ENCODE measurements at regions not wholly inside any gene's neighbourhood (a gene's known extent, or its start where the extent isn't known, plus 50 kb on each side); places are given as distances from the start of the nearest gene placed in this dataset.

DNA sequence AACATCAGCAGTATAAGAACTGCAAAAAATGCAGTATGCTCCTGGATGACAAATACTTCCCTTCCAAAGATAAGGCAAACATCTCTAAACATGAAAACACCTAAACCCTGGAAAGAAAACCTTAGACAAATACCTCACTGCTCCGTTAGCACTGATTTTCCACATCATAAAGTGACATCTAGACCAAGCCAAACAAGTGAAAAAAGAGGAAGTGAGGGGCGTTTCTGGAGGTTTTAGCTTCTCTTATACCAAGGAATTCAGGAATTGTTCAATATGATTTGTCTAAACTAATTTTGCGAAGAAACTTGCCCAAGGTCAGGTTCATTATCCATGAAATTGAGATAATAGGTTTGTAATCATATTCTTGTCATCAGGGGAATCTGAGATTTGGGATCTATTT, 279.7 kb downstream of the ADRA2A start:
- no peak for DNase-seq

DNA sequence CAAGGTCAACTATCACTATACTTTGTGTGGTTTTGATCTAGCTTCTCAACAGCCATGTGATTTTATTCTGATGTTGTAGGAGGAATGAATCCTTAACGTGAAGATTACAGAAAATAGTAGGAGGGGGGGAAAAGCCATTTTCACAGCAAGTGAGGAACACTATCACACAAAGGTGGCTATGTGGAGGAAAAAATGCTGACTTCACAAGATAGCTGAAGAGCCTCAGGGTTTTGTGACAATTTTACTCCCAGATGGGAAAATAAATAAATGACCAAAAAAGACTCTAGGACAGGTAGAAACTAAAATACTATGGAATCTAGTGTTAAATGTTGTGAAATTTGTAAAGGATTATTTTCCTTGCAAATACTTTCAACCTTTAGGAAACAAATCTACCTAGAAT, 281.0 kb downstream of the ADRA2A start:
- DNase-seq: no peak

DNA sequence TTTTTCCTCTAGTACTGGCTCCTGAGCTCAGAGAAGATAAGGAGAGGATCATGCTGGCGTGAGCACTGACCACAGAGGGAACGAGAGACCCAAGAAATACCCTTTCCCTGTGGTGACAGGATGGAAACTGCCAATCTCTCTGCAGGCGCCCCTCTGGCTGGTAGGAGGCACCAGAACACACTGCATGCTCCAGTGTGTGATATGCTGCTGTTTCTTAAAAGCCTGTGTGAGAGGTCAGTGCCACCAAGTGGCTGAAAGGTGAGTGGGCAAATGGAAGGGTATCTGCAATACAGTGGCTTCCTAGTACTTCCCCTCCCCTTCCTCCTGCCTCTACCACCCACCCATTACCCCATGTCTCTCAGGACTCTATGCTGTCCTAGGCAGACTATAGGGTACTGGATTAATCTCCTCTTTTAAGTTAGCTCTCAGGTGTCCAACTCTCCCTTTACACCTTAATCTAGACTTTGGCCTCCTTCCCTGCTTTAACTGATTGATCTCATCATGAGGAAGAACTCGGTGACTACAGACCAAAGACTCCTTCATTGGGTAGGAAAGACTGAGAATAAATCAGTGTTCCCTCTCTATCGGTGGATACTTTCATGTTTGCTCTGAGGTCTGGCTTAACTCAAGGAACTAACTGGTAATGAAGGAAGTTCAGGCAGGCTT, 283.6 kb downstream of the ADRA2A start:
- peak; percentile 89 for DNase-seq

GRCh38 chr10:111367531-111367930, 290.7 kb downstream of the ADRA2A start:
- DNase-seq: no peak

DNA sequence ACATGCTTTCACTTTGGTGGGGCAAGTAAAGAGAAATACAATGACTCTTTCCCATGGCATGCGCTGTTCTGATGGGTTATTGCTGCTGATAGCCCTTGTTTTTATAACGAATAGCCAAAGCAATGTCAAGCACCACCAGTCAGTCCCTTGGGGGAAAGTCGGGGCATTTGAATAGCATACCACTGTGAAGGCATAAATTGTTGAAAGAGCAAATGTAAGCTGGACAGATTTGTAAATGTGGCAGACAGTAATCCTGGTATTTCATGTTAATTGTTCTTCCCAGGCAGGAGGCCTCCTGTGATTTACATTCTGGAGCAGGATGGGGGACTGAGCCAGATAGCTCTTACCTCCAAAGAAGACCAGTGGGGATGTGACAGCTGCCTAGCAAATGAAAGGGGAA, 293.3 kb downstream of the ADRA2A start:
- DNase-seq: no peak

- DNase-seq: no peak
Measured at GRCh38 chr10:111373696-111374095, 296.9 kb downstream of the ADRA2A start.

GRCh38 chr10:111379534-111380187, 302.8 kb downstream of the ADRA2A start:
- DNase-seq: no peak

DNA sequence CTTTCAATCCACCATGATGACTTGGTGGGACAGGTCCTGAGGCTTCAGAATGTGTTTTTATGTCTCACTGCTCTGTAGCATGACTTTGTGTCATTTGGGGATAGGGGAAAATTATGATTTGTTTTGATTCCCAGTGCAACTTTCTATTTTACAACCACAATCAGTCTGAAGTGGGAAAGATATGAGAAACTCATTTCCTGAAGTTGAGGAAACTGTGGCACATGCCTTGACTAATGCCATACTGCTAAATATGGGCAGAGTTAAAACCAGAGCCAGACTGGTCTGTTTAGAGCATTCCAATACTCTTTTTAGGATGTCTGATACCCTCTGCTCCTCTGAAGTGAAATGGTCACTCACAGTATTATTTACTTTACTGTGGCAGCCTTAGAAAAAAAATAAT, 307.7 kb downstream of the ADRA2A start:
- no peak for DNase-seq

DNA sequence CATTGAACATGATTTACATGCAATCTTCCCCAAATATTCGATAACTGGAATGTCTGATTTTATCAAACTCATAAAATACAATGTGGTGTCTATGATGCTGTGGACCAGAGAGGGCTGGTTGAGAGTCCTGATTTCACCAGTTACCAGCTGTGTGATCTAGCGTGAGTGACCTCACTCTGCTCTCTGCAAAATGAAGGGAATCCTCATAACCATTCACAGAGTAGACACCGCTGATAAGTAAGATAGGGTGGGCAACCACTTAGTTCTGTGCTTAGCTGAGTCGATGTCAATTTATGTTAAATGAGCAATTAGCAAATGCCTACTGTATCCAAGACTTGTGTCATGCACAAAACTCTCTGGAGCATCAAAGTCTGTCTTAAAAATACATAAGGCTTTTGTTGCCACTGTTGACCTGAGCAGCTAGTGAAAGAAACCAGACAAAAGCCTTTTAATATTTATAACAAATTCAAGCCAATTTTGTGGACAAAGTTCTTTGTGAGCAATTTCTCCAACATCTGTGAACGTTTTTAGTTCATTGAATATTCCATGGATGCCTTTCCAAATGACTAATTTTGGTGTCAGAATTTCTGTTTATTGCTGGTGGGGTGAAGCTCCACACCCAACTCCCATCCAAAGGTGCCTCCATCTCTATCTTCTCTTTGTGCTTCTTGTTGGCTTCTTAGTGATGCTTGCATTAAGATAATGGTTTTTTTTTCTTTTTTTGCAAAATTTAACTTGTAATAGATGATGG, 314.2 kb downstream of the ADRA2A start:
- DNase-seq: no peak

DNA sequence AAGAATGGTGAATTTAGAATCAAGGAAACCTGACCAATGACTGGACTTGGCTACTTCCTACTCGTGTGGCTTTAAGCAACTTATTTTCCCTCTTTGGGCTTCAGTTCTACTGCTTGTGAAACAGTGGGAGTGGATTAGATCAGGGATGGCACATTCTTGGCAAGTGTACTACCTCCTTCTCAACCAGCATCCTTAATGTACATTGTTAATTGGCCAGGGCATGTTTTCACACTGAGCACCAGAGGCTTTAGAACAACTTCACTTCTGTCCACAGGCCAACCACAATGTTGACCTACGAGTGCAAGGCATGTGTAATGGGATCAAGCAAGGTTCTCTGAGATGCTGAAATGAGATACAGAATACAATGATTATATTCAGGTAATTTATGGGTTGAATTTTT, 315.3 kb downstream of the ADRA2A start:
- DNase-seq: no peak

DNA sequence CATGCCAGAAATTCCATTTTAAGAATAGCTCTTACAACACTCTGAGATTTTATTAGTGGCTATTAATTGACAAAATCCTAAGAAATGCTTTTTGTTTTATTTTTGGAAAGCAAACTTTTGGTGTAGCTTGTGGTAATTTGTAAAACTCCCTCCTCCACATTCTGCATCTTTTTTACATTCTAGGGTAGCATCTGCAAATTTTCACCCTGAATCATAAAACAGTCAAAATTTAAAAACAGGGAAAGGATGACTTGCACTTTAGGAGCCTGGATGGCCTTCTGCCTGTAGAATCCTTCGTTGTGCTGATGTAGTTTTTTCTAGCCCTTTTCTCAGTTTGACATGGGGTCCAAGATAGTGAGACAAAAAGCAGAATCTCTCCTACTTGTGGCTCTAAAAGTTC, 316.1 kb downstream of the ADRA2A start:
- DNase-seq: no peak

DNA sequence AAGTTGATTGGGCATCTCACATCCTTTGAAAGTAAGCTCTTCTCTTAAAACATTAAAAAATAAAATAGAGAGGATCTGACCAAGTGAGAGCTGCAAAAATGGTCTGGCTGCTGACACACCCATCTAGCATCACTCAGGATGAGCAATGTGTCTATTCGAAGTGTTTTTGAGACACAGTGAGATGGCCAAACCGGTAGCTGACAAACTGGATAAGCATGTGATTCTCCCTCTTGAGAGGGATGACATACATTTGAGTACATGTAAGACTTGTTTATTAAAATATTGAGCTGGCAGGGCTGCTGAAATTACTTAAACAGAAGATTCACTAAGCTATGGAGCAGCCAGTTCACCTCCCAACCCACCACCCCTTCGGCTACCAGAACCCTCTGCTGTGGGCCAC, 333.9 kb downstream of the ADRA2A start:
- no peak for DNase-seq

GRCh38 chr10:111425459-111425858, 348.6 kb downstream of the ADRA2A start:
- DNase-seq: no peak

DNA sequence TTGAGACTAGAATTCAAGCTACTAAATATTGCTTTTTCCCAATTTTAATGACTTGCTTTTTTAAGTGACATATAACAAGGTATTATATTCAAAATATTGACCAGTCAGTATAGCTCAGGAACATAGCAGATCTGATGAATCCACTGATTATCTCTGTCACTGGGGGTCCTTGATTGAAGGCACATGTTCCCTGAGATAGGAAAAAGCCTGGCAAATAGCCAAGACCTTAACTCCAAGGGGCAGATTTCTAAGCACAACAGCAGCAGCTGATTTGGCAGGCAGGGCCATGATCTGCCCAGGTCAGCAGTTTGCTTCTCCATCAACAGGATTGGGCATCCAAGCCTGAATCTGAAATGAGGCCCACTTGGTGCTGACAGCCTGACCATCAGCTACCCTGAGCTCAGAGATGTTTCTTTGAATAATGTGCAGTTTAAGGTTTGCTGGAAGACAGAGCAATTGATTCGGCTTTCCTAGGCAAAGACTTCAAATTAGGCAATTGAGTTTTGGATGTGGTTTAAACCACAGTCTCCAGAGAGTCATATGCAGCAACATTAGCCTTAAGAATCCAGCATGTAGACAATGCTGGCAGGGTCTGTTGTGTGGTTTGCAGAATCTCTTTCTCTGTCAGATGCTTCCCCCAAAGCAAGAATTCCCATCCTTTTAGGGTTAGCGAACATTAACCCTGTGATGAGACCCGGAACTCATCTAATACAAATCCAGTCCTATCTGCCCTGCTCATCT, 352.6 kb downstream of the ADRA2A start:
- DNase-seq: no peak

DNA sequence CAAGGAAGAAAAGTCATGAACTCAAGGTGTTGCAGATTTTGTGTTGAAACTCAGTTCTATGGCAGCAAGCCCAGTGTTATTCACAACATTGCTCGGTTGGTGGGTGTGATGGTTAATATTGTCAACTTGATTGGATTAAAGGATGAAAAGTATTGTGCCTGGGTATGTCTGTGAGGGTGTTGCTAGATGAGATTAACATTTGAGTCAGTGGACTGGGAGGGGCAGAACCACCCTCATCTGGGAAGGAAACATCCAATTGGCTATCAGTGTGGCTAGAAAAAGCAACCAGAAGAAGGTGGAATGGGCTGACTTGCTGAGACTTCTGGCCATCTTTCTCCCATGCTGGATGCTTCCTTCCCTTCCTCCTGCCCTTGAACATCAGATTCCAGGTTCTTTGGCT, 353.2 kb downstream of the ADRA2A start:
- DNase-seq: no peak

GRCh38 chr10:111432588-111432987, 355.8 kb downstream of the ADRA2A start:
- DNase-seq: no peak

DNA sequence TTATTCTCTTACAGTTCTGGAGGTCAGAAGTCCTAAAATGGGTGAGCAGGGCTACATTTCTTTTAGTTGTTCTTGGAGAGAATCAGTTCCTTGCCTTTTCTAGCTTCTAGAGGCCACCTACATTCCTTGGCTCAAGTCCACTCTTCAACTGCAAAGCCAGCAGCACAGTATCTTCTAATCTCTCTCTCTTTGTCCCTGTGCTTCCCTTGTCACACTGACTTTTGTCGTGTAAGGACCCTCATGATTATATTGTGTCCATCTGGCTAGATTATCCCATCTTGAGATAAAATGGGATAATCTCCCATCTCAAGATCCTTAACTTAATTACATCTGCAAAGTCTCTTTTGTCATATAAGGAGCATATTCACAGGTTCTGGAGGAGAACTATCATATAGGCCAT, 359.0 kb downstream of the ADRA2A start:
- no peak for DNase-seq

DNA sequence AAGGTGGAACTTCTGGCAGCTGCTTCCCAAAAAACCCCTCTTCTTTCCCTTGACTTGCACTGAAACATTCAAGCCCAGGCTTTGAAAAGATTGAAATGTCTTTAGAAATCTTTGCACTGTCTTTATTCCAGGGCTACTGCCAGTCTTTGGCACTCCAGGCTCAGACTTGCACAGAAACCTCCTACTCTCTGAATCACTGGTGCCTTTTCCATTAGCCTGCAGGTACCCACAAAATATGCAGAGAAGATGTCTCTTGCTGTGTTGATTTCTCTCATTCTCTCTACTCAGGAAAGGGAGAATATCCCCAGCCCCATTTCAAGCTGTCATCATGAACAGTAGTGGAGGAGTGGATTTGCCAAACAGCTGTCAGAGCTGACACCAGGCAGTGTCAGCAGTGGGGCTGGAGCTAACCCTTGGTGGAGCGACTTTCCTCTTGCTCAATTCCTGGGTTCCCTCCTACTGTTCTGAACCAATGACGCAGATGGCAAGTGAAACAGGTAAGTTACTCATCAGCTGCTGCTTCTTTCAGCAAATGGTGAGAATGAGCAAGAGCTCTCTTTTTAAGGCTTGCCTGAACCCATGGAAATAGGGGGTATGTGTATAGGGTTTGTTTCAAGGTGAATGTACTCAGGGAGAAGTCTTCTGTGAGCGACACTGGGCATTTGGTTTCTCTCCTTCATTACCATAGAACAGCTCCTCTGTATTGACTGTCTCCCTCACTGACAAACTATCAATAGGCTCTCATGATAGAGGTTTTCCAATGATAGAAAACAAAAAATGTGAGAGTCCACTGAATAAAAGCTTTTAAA, 362.4 kb downstream of the ADRA2A start:
- no peak for DNase-seq

DNA sequence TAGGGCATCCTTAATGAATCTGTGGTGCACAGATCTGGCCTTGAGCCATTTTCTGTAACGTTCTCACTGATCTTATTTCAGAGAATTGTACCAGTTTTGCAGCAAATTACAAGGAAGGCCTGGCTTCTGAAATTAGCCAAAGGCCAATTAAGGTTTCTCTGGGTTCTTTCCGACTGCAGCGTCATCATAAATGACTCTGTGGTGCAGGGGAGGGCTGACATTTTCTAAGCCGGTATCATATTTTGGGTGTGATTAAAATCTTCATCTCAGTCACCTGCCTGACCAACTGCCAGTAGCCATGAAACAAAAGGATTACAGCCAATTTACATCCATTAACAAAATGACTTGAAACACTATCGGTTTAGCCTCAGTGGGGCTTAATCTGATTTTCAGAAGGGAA, 363.7 kb downstream of the ADRA2A start:
- no peak for DNase-seq

GRCh38 chr10:111445667-111446066, 368.8 kb downstream of the ADRA2A start:
- DNase-seq: no peak

GRCh38 chr10:111446966-111447365, 370.1 kb downstream of the ADRA2A start:
- no peak for DNase-seq

DNA sequence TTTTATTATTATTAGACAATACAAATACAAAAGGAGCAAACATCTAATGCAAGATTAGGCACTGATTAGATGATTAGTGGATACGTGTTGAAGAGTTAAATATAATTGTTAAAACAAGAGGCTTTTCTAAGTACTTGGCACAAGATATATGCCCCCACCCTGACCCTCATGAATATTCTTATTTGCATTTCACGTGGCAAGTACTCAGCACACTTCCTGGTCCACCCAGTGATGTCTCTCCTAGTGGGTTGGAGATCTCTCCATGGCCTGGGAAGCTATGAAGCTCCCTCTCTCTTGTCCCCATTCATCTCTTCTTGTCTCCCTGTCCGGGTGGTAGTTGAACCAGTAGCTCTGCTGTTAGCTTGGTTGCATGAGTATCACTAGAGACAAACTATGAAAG, 375.3 kb downstream of the ADRA2A start:
- no peak for DNase-seq
